GM12891 (cell line): ENCODE measurements at regions not wholly inside any gene's neighbourhood (a gene's known extent, or its start where the extent isn't known, plus 50 kb on each side); places are given as distances from the start of the nearest gene placed in this dataset.

Source experiments
- POLR2A ChIP-seq: IDR thresholded peaks from 2 replicates; pipeline ENCODE4 v1.6.1; 2011; ENCODE audit warnings: low read depth, low read length, control low read depth
- TAF1 ChIP-seq: IDR thresholded peaks from 2 replicates; pipeline ENCODE4 v1.6.1; 2011; ENCODE audit warnings: low read depth, low read length, control low read depth

DNA sequence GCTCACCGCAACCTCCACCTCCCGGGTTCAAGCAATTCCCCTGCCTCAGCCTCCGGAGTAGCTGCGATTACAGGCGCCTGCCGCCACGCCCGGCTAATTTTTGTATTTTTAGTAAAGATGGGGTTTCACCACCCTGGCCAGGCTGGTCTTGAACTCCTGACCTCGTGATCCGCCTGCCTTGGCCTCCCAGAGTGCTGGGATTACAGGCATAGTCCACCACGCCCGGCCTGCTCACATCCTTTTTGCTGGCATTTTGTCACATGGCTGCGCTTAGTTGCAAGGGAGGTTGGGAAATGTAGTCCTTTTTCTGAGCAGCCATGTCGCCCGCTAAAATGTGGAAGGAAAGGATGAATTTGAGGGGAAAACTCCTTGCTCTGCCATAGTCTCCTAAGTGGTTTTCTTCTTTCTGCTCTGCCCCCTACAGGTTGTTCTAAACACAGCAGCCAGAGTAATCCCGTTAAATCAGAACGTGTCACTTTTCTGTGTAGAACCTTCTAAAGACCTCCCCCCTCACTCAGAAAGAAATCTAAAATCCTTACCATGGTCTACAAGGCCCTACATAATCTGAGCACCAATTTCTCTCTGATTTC, 57.8 kb upstream of the HSPA9 start:
- TF ChIP-seq TAF1: no peak
- no peak for TF ChIP-seq POLR2A
